IMR-90 (cell line): ENCODE measurements at regions not wholly inside any gene's neighbourhood (a gene's known extent, or its start where the extent isn't known, plus 50 kb on each side); places are given as distances from the start of the nearest gene placed in this dataset.

Experiments used
- ATAC-seq: fragments of 200-7000 bp; cut with Tn5 transposase; 2 replicates; pipeline ENCODE4 v1.9.1; 2020; ENCODE audit warnings: low read depth, mild to moderate bottlenecking, moderate library complexity
- BruUV-seq: library from RNA; stranded (reverse); fragments of 400-500 nt; replicated peaks from 2 replicates; lab custom pipeline; 2021; lab: Mats Ljungman, UMichigan
- CTCF ChIA-PET: fragments of 300-600 bp; formaldehyde crosslinking; extraction: SDS; loops from one replicate; lab custom pipeline; 2021; ENCODE audit warnings: antibody characterized with exemption; lab: Yijun Ruan, JAX
- POLR2A ChIA-PET: fragments of 300-600 bp; sonication (Branson Sonifier 250); formaldehyde crosslinking; loops from one replicate; lab custom pipeline; 2022; ENCODE audit warnings: antibody characterized with exemption; ENCODE audit not compliant: unreplicated experiment; lab: Charles Lee
- DNase-seq: peaks from one replicate; pipeline ENCODE4 v3.0.0; 2013
- H2AFZ ChIP-seq: replicated peaks from 2 replicates; pipeline ENCODE3; 2013; ENCODE audit warnings: low read length, mild to moderate bottlenecking; ENCODE audit not compliant: poor library complexity
- H2AK5ac ChIP-seq: 2 replicates; pipeline ENCODE4 v1.6.1; 2013; ENCODE audit warnings: low read depth, low read length, inconsistent platforms
- H2AK9ac ChIP-seq: replicated peaks from 2 replicates; pipeline ENCODE3; 2013; ENCODE audit warnings: mild to moderate bottlenecking, low read depth, low read length, moderate library complexity; ENCODE audit not compliant: poor library complexity
- H2BK120ac ChIP-seq: 2 replicates; pipeline ENCODE4 v1.6.1; 2013; ENCODE audit warnings: low read depth, low read length, inconsistent platforms
- H2BK15ac ChIP-seq: 3 replicates; pipeline ENCODE4 v1.6.1; 2013; ENCODE audit warnings: low read depth, low read length, inconsistent platforms
- H2BK20ac ChIP-seq: 2 replicates; pipeline ENCODE4 v1.6.1; 2013; ENCODE audit warnings: low read depth, mild to moderate bottlenecking, inconsistent platforms, low read length, moderate library complexity
- H2BK5ac ChIP-seq: 2 replicates; pipeline ENCODE4 v1.6.1; 2013; ENCODE audit warnings: mild to moderate bottlenecking, low read depth, low read length, inconsistent platforms; ENCODE audit not compliant: poor library complexity, severe bottlenecking
- H3K14ac ChIP-seq: replicated peaks from 2 replicates; pipeline ENCODE4 v1.6.1; 2013; ENCODE audit warnings: low read depth, low read length, inconsistent platforms
- H3K18ac ChIP-seq: 2 replicates; pipeline ENCODE4 v1.6.1; 2013; ENCODE audit warnings: low read depth, low read length, control low read depth
- H3K23ac ChIP-seq: 2 replicates; pipeline ENCODE4 v1.6.1; 2013; ENCODE audit warnings: low read depth, low read length, inconsistent platforms
- H3K27ac ChIP-seq: 2 replicates; pipeline ENCODE4 v1.5.1; 2013; ENCODE audit warnings: mild to moderate bottlenecking, control low read depth, low read length; ENCODE audit not compliant: insufficient read depth
- H3K27me3 ChIP-seq: 2 replicates; pipeline ENCODE4 v1.6.1; 2013; ENCODE audit warnings: low read length; ENCODE audit not compliant: control insufficient read depth, insufficient read depth
- H3K36me3 ChIP-seq: 2 replicates; pipeline ENCODE4 v1.6.1; 2013; ENCODE audit warnings: low read length, mixed read lengths; ENCODE audit not compliant: control insufficient read depth, insufficient read depth
- H3K4ac ChIP-seq: 2 replicates; pipeline ENCODE4 v1.6.1; 2013; ENCODE audit warnings: low read depth, low read length, inconsistent platforms
- H3K4me1 ChIP-seq: 2 replicates; pipeline ENCODE4 v1.6.1; 2013; ENCODE audit warnings: low read length, mixed read lengths; ENCODE audit not compliant: control insufficient read depth, insufficient read depth
- H3K4me2 ChIP-seq: 2 replicates; pipeline ENCODE4 v1.6.1; 2013; ENCODE audit warnings: low read depth, mild to moderate bottlenecking, control low read depth, low read length, moderate library complexity
- H3K4me3 ChIP-seq: 2 replicates; pipeline ENCODE4 v1.5.1; 2013; ENCODE audit warnings: low read depth, mild to moderate bottlenecking, control low read depth, low read length, moderate library complexity; ENCODE audit not compliant: insufficient read depth
- H3K56ac ChIP-seq: 2 replicates; pipeline ENCODE4 v1.6.1; 2013; ENCODE audit warnings: low read length, inconsistent platforms; ENCODE audit not compliant: insufficient read depth; ENCODE audit errors: extremely low read depth
- H3K79me1 ChIP-seq, 2 experiments: 2 replicates each; pipeline ENCODE4 v1.6.1; 2013; ENCODE audit warnings: low read length in 2 of 2, inconsistent platforms in 1 of 2, low read depth in 1 of 2
- H3K9ac ChIP-seq: 2 replicates; pipeline ENCODE4 v1.6.1; 2013; ENCODE audit warnings: low read depth, low read length, control low read depth
- H3K9me1 ChIP-seq: 2 replicates; pipeline ENCODE4 v1.6.1; 2013; ENCODE audit warnings: low read length, inconsistent platforms; ENCODE audit not compliant: insufficient read depth
- H3K9me3 ChIP-seq: 2 replicates; pipeline ENCODE4 v1.6.1; 2013; ENCODE audit warnings: low read length; ENCODE audit not compliant: control insufficient read depth, insufficient read depth
- H4K20me1 ChIP-seq: 2 replicates; pipeline ENCODE4 v1.6.1; 2013; ENCODE audit warnings: low read length, inconsistent platforms; ENCODE audit not compliant: insufficient read depth
- H4K5ac ChIP-seq: 2 replicates; pipeline ENCODE4 v1.6.1; 2013; ENCODE audit warnings: mild to moderate bottlenecking, low read depth, low read length, control low read depth
- H4K8ac ChIP-seq, 2 experiments: 2 replicates each; pipeline ENCODE4 v1.6.1; 2013; ENCODE audit warnings: low read depth in 2 of 2, low read length in 2 of 2, control low read depth in 1 of 2, inconsistent platforms in 1 of 2
- H4K91ac ChIP-seq: 2 replicates; pipeline ENCODE4 v1.6.1; 2013; ENCODE audit warnings: low read depth, low read length, inconsistent platforms; ENCODE audit not compliant: insufficient read depth
- FOS ChIP-seq: fragments of 150-350 bp; IDR thresholded peaks from 2 replicates; pipeline ENCODE4 v1.6.1; 2016; ENCODE audit warnings: low read depth, low read length
- MAFK ChIP-seq: IDR thresholded peaks from 2 replicates; pipeline ENCODE4 v1.6.1; 2012; ENCODE audit warnings: low read depth, low read length, improper control_type of control experiment
- RFX5 ChIP-seq: IDR thresholded peaks from 2 replicates; pipeline ENCODE4 v1.8.0; 2012; ENCODE audit warnings: low read depth, mild to moderate bottlenecking, low read length, moderate library complexity
- WGBS, 2 experiments: methylation state at CpG; one replicate each; pipeline versions ENCODE4 v1.1.5 to v1.1.7; 2013; ENCODE audit warnings: missing lambda C conversion rate in 2 of 2; ENCODE audit not compliant: insufficient read length in 1 of 2; ENCODE audit errors: extremely low coverage in 2 of 2; 5-methylcytosine and 5-hydroxymethylcytosine counted together
- dilution Hi-C: fragments of 300-500 bp; cut with HindIII; formaldehyde crosslinking; loops from one replicate; pipeline ENCODE4 v1.14.3; 2018; ENCODE audit warnings: low sequenced_read_pairs; ENCODE audit not compliant: unreplicated experiment
- in situ Hi-C: fragments of 300-500 bp; cut with MboI; formaldehyde crosslinking; loops from 3 replicates; pipeline ENCODE4 v1.14.3; 2019; ENCODE audit warnings: low sequenced_read_pairs, inconsistent platforms, mixed read lengths
- intact Hi-C: fragments of 100-400 bp; cut with micrococcal nuclease; formaldehyde crosslinking; loops from 2 replicates; pipeline ENCODE4 v1.10.0; 2022
- TF ChIP-seq, protein P1 (sequence below): fragments of 150-350 bp; IDR thresholded peaks from 2 replicates; pipeline ENCODE4 v1.6.1; 2016; ENCODE audit warnings: low read depth, mild to moderate bottlenecking, low read length, moderate library complexity, borderline replicate concordance
- TF ChIP-seq, protein P2 (sequence below): conservative IDR thresholded peaks from 2 replicates; pipeline ENCODE4 v1.5.1; 2012; ENCODE audit warnings: mild to moderate bottlenecking, low read depth, low read length, improper control_type of control experiment

DNA sequence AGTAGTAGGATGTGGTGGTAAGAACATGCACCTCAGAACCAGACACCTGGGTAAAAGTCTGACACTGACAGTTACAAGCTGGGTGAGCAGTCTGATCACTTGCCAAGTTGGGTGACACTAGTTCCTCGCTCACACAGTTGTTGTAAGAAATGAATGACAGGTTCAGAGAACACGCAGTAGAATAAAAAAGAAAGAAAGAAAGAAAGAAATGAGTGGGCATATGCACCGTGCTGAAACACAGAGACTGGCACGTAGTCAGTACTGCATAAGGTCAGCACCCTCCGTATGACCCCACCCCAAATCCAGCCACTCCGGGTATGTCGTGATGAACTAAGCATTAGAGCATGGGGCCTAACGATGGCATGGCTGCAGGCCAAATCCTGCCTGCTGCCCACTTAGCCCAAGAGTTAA, 90.6 kb downstream of the GLUL start:
- CTCF ChIA-PET, result no interaction called here
- dilution Hi-C loops, result no loop called here

More for the DNA sequence above, 90.6 kb downstream of the GLUL start:
- no peak overlapping the region for H3K56ac ChIP-seq
- H2BK20ac ChIP-seq, result no peak overlapping the region
- no peak overlapping the region for H3K4me2 ChIP-seq
- H3K9me1 ChIP-seq, result no peaks in the 10 kb centered on the region
- H4K5ac ChIP-seq, result no peak overlapping the region
- no peaks in the 10 kb centered on the region; the same call in 1 of the 2 replicates for H3K27me3 ChIP-seq
- H2AK9ac ChIP-seq, result no peak overlapping the region
- no peak overlapping the region for H3K18ac ChIP-seq
- H3K23ac ChIP-seq, result no peak overlapping the region
- no peaks in the 10 kb centered on the region for H3K79me1 ChIP-seq
- in situ Hi-C loops (no loop called here), intact Hi-C loops (no loop called here)
- 47% methylated on average over 2 of the region's 8 CpGs; no CpG with 5 or more reads in 1 of the 2 experiments for WGBS, 2 experiments
- no peak overlapping the region for H3K4ac ChIP-seq
- no peak overlapping the region for H3K9ac ChIP-seq
- H3K27ac ChIP-seq, result no peak overlapping the region
- H2AK5ac ChIP-seq, result no peak overlapping the region
- TF ChIP-seq FOS, result no peak
- TF ChIP-seq RFX5, result no peak
- TF ChIP-seq, protein P1, sequence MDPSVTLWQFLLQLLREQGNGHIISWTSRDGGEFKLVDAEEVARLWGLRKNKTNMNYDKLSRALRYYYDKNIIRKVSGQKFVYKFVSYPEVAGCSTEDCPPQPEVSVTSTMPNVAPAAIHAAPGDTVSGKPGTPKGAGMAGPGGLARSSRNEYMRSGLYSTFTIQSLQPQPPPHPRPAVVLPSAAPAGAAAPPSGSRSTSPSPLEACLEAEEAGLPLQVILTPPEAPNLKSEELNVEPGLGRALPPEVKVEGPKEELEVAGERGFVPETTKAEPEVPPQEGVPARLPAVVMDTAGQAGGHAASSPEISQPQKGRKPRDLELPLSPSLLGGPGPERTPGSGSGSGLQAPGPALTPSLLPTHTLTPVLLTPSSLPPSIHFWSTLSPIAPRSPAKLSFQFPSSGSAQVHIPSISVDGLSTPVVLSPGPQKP, result no peak
- TF ChIP-seq, protein P2, sequence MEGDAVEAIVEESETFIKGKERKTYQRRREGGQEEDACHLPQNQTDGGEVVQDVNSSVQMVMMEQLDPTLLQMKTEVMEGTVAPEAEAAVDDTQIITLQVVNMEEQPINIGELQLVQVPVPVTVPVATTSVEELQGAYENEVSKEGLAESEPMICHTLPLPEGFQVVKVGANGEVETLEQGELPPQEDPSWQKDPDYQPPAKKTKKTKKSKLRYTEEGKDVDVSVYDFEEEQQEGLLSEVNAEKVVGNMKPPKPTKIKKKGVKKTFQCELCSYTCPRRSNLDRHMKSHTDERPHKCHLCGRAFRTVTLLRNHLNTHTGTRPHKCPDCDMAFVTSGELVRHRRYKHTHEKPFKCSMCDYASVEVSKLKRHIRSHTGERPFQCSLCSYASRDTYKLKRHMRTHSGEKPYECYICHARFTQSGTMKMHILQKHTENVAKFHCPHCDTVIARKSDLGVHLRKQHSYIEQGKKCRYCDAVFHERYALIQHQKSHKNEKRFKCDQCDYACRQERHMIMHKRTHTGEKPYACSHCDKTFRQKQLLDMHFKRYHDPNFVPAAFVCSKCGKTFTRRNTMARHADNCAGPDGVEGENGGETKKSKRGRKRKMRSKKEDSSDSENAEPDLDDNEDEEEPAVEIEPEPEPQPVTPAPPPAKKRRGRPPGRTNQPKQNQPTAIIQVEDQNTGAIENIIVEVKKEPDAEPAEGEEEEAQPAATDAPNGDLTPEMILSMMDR, result no peak
- no peak for TF ChIP-seq MAFK
- POLR2A ChIA-PET, result no interaction called here
- no peak overlapping the region for H2AFZ ChIP-seq
- no peak overlapping the region for H3K4me3 ChIP-seq
- H2BK15ac ChIP-seq, result no peak overlapping the region
- DNase-seq (no peak), ATAC-seq (no peak)
- H3K9me3 ChIP-seq, result no peaks in the 10 kb centered on the region
- no peak overlapping the region for H2BK5ac ChIP-seq
- no peaks in the 10 kb centered on the region for H4K20me1 ChIP-seq
- H2BK120ac ChIP-seq, result no peak overlapping the region
- H3K14ac ChIP-seq, result no peak overlapping the region
- no peak overlapping the region for H4K91ac ChIP-seq
- no TSS peak for BruUV-seq
- no peaks in the 10 kb centered on the region for H3K4me1 ChIP-seq
- no peak overlapping the region for H4K8ac ChIP-seq
- no peaks in the 10 kb centered on the region for H3K36me3 ChIP-seq
